Trophoblast cell (in vitro differentiated cells and primary cell): ENCODE measurements at regions not wholly inside any gene's neighbourhood (a gene's known extent, or its start where the extent isn't known, plus 50 kb on each side); places are given as distances from the start of the nearest gene placed in this dataset.

Experiments used
- DNase-seq, 2 donors: peaks; one replicate each; pipeline ENCODE4 v3.0.0-alpha.2; 2016
- H2AFZ ChIP-seq: 2 replicates; pipeline ENCODE4 v1.6.1; 2013; ENCODE audit warnings: low read length, moderate library complexity, mild to moderate bottlenecking; ENCODE audit not compliant: insufficient read depth, poor library complexity
- H2AK5ac ChIP-seq: 2 replicates; pipeline ENCODE4 v1.6.1; 2013; ENCODE audit warnings: mild to moderate bottlenecking, low read length
- H2BK120ac ChIP-seq: 2 replicates; pipeline ENCODE4 v1.6.1; 2013; ENCODE audit warnings: low read length, mild to moderate bottlenecking, moderate library complexity; ENCODE audit not compliant: insufficient read depth, poor library complexity
- H2BK12ac ChIP-seq: 2 replicates; pipeline ENCODE4 v1.6.1; 2013; ENCODE audit warnings: mild to moderate bottlenecking, low read length, moderate library complexity
- H2BK5ac ChIP-seq: 2 replicates; pipeline ENCODE4 v1.6.1; 2013; ENCODE audit warnings: low read length, low read depth, moderate library complexity, mild to moderate bottlenecking; ENCODE audit not compliant: poor library complexity
- H3K14ac ChIP-seq: 2 replicates; pipeline ENCODE4 v1.6.1; 2013; ENCODE audit warnings: mild to moderate bottlenecking, low read length
- H3K18ac ChIP-seq: 2 replicates; pipeline ENCODE4 v1.6.1; 2013; ENCODE audit warnings: mild to moderate bottlenecking, low read length
- H3K23ac ChIP-seq: 2 replicates; pipeline ENCODE4 v1.6.1; 2013; ENCODE audit warnings: low read length
- H3K27ac ChIP-seq: 2 replicates; pipeline ENCODE4 v1.5.1; 2013; ENCODE audit warnings: low read depth, mild to moderate bottlenecking, inconsistent platforms, low read length, moderate library complexity
- H3K27me3 ChIP-seq: 2 replicates; pipeline ENCODE4 v1.6.1; 2013; ENCODE audit warnings: inconsistent platforms, mild to moderate bottlenecking, low read length, moderate library complexity; ENCODE audit not compliant: insufficient read depth
- H3K36me3 ChIP-seq, 2 experiments: 1 replicate in 1 of 2; 2 replicates in 1 of 2; pipeline ENCODE4 v1.6.1; 2013; ENCODE audit warnings: low read length in 2 of 2, mild to moderate bottlenecking in 2 of 2, moderate library complexity in 1 of 2; ENCODE audit not compliant: insufficient read depth in 2 of 2, control insufficient read depth in 1 of 2
- H3K4ac ChIP-seq: 2 replicates; pipeline ENCODE4 v1.6.1; 2013; ENCODE audit warnings: low read depth, mild to moderate bottlenecking, low read length, moderate library complexity
- H3K4me1 ChIP-seq, 2 experiments: 1 replicate in 1 of 2; 2 replicates in 1 of 2; pipeline ENCODE4 v1.6.1; 2013; ENCODE audit warnings: low read length in 2 of 2, mild to moderate bottlenecking in 2 of 2, moderate library complexity in 1 of 2; ENCODE audit not compliant: insufficient read depth in 2 of 2, control insufficient read depth in 1 of 2
- H3K4me2 ChIP-seq: 2 replicates; pipeline ENCODE4 v1.6.1; 2013; ENCODE audit warnings: inconsistent platforms, mild to moderate bottlenecking, low read length, moderate library complexity
- H3K4me3 ChIP-seq: 2 replicates; pipeline ENCODE4 v1.5.1; 2013; ENCODE audit warnings: mild to moderate bottlenecking, low read depth, low read length, inconsistent platforms
- H3K79me1 ChIP-seq: one replicate; pipeline ENCODE4 v1.6.1; 2013; ENCODE audit warnings: low read length
- H3K79me2 ChIP-seq: 2 replicates; pipeline ENCODE4 v1.6.1; 2013; ENCODE audit warnings: low read length, mild to moderate bottlenecking; ENCODE audit not compliant: control insufficient read depth, insufficient read depth, poor library complexity
- H3K9ac ChIP-seq: 2 replicates; pipeline ENCODE4 v1.6.1; 2013; ENCODE audit warnings: mild to moderate bottlenecking, low read length
- H3K9me3 ChIP-seq: 2 replicates; pipeline ENCODE4 v1.6.1; 2013; ENCODE audit warnings: low read depth, mild to moderate bottlenecking, control low read depth, inconsistent platforms, low read length; ENCODE audit not compliant: insufficient read depth
- H4K12ac ChIP-seq: 2 replicates; pipeline ENCODE4 v1.6.1; 2013; ENCODE audit warnings: low read depth, mild to moderate bottlenecking, low read length, moderate library complexity
- H4K8ac ChIP-seq: 2 replicates; pipeline ENCODE4 v1.6.1; 2013; ENCODE audit warnings: low read depth, mild to moderate bottlenecking, low read length, moderate library complexity
- H4K91ac ChIP-seq: one replicate; pipeline ENCODE4 v1.6.1; 2013; ENCODE audit warnings: low read depth, mild to moderate bottlenecking, low read length, moderate library complexity
- WGBS: extraction: QIAGEN DNeasy Blood & Tissue Kit; methylation state at CpG from one replicate; pipeline ENCODE4 v1.1.7; 2013; ENCODE audit warnings: missing lambda C conversion rate; ENCODE audit not compliant: insufficient read length, insufficient coverage; ENCODE audit errors: extremely low coverage; 5-methylcytosine and 5-hydroxymethylcytosine counted together

GRCh38 chr14:100484531-100485267, 102.5 kb downstream of the BEGAIN start:
- Histone ChIP-seq H3K79me1 (no peaks in the 10 kb centered on the region), H2AFZ (no peak overlapping the region), H4K8ac (no peak overlapping the region), H3K9ac (no peak overlapping the region), H2AK5ac (no peak overlapping the region), H3K79me2 (no peaks in the 10 kb centered on the region), H3K4me2 (no peak overlapping the region), H3K27ac (no peak overlapping the region), H3K23ac (no peak overlapping the region), H3K18ac (no peak overlapping the region), H2BK5ac (no peak overlapping the region), H3K9me3 (no peaks in the 10 kb centered on the region), H3K14ac (no peak overlapping the region), H3K4ac (no peak overlapping the region), H3K36me3 (no peaks in the 10 kb centered on the region), H2BK12ac (no peak overlapping the region), H3K4me3 (no peak overlapping the region), H3K4me1 (no peaks in the 10 kb centered on the region), H4K91ac (no peak overlapping the region), H2BK120ac (no peak overlapping the region), H3K27me3 (no peaks in the 10 kb centered on the region), H4K12ac (no peak overlapping the region)
- no CpG with 5 or more reads among the region's 4 CpGs for WGBS
- peak; percentile 79 to 87 for DNase-seq

DNA sequence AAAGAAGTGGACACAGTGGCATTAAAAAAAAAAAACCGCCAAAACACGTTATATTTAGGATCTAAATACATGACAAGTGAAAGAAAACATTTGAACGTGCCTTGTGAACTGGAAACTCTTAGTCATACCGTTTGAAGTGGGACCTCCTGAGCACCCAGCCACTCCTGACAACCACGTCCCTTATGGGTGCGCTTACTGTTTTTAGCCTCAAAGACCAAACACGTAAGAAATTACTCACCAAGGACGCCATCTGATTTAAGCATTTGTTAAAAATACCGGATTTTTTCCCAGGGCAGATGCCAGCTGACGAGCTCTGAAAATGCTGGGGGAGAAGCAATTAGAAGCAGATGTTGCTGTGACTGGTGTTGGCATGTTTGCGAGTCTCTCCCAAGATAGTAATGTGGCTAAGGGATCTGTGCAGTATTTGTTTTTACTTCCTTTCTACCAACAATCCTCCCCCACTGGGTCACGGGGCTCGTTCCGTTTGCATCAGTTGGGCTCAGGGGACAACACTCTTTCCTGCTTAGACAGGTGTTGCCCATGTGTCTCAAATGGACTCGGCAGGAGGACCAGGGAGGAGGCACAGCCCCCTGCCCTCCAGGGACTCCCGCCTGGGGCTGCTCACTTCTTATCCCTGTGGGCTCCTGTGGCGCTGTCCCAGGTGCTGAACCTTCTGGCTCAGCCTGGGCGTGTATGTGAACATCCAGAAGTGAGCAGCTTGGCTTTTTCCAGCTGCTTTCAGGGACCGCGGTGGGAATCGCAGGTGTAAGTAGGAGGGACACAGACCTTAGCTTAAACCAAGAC, 101.0 kb downstream of the BEGAIN start:
- WGBS = no CpG with 5 or more reads among the region's 21 CpGs
- H3K4me1 ChIP-seq = no peaks in the 10 kb centered on the region
- H2AK5ac ChIP-seq = no peak overlapping the region
- DNase-seq = peak; percentile 51 to 84
- H4K8ac ChIP-seq = no peak overlapping the region
- no peak overlapping the region for H3K14ac ChIP-seq
- H3K4ac ChIP-seq = no peak overlapping the region
- no peak overlapping the region for H3K4me3 ChIP-seq
- H3K9me3 ChIP-seq = peaks cover 2% of the 10 kb centered on the region
- H2BK12ac ChIP-seq = no peak overlapping the region
- H3K36me3 ChIP-seq = no peaks in the 10 kb centered on the region
- H4K12ac ChIP-seq = no peak overlapping the region
- H3K27me3 ChIP-seq = no peaks in the 10 kb centered on the region
- H3K27ac ChIP-seq = no peak overlapping the region
- H3K23ac ChIP-seq = no peak overlapping the region
- H2BK120ac ChIP-seq = no peak overlapping the region
- H4K91ac ChIP-seq = no peak overlapping the region
- H3K79me1 ChIP-seq = no peaks in the 10 kb centered on the region
- H3K79me2 ChIP-seq = no peaks in the 10 kb centered on the region
- no peak overlapping the region for H3K9ac ChIP-seq
- no peak overlapping the region for H2BK5ac ChIP-seq
- no peak overlapping the region for H3K18ac ChIP-seq
- H2AFZ ChIP-seq = no peak overlapping the region
- no peak overlapping the region for H3K4me2 ChIP-seq
